Stimulated activated CD8-positive, alpha-beta memory T cell treated with anti-CD3 and anti-CD28 coated beads, Interleukin-4, amount 100 ng/mL, for 1 hour (primary cell): ENCODE measurements at regions not wholly inside any gene's neighbourhood (a gene's known extent, or its start where the extent isn't known, plus 50 kb on each side); places are given as distances from the start of the nearest gene placed in this dataset.
"Not testable (repeated sequence)": the region's sequence is repeated elsewhere in the genome, so short reads cannot be mapped to it uniquely, and the experiment has no call there.

Source experiments
- DNase-seq, 2 donors: peaks; one replicate each; pipeline ENCODE4 v3.0.0-alpha.2; 2020; ENCODE audit warnings: low read depth in 2 of 2, low spot score in 1 of 2

GRCh38 chr4:71206763-71207162 lies 132.1 kb upstream of the SLC4A4 start:
- DNase-seq, result no peak

GRCh38 chr4:71209161-71209560 lies 129.7 kb upstream of the SLC4A4 start:
- no peak for DNase-seq

DNA sequence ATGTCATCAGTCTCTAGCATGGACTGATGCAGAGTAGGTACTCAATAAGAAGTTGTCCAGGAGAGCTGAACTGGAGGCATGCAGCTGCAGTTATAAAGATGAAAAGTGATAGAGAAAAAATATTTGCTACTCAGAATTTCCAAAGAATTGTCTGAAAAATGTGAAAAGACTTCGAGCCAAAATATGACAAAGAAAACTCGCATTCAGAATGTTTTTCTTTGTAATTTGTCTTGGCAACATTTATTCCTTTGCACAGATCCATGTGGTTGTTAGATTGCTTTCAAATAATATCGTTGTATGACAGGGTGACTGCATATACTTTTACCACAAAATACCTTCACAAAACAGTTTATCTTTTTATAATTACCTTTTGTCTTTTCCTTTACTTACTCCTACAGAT lies 128.0 kb upstream of the SLC4A4 start:
- no peak for DNase-seq

DNA sequence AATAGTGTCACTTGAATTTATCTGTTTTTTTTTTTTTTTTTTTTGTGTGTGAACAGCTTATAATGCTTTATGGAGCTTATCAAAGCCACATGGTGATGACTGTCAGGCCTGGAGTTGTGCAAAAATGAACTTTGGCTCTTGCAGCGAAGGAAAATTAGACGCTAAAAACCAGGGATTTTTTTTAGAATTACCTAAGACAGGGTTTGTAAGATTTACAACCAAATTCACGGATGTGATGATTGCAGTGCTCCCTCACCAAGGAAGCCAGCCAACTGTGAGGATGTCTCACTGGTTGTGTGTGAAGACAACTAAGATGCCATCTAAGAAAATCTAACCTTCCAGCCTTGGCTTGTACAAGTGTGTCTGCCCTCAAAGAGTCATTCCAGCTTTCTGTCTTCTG lies 127.1 kb upstream of the SLC4A4 start:
- no peak for DNase-seq

GRCh38 chr4:71212216-71212615 lies 126.6 kb upstream of the SLC4A4 start:
- DNase-seq, result no peak

DNA sequence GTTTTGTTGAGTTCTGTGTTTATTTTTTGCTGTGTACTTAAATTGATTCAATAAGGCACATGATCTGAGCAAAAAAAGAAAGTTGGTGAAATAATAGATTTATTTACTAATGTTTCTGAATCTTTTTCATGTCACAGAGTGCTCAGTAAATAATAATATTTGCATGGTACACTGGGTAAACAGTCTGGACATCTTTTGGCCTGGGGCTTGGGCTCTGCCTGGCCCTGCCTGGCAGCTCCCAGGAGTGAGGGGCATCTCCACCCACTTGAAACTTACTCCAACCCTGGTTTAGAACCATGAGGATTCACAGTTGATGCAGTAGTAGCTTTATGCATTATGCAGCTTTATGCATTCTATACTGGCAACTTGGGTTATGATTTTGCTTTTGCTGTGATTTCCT lies 124.2 kb upstream of the SLC4A4 start:
- DNase-seq, result no peak

GRCh38 chr4:71216316-71216959 lies 122.4 kb upstream of the SLC4A4 start:
- DNase-seq, result no peak

- DNase-seq, result no peak
These were observed 121.1 kb upstream of the SLC4A4 start for GRCh38 chr4:71217688-71218087.

DNA sequence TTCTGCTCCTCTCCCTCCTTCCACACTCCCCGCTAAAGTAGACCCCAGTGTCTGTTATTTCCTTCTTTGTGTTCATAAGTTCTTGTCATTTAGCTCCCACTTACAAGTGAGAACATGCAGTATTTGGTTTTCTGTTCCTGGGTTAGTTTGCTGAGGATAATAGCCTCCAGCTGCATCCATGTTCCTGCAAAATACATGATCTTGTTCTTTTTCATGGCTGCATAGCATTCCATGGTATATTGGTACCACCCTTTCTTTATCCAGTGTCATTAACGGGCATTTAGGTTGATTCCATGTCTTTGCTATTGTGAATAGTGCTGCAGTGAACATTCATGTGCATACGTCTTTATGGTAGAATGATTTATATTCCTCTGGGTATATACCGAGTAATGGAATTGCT lies 118.0 kb upstream of the SLC4A4 start:
- not testable (repeated sequence) for DNase-seq

GRCh38 chr4:71221510-71222466 lies 117.0 kb upstream of the SLC4A4 start:
- DNase-seq, result no peak

DNA sequence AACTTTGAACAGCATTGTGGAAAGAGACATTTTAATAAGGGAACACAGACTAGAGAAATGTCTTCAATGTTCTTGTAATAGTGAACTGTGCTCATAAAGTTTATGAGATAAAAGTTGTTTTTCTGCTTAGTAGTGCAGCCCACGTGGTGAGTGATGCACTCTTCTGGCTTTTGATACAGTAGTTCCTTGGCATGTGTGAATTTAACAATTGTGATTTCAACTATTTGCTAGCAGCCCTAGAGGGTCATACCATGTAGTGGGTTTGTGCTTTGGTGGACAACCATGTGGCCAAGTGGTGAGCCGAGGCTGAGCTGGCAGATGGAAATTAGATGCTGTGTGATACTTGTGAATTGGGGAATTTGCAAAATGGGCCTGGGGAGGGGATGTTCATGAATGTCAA lies 116.2 kb upstream of the SLC4A4 start:
- DNase-seq, result no peak

- DNase-seq, result no peak
These were observed 109.1 kb upstream of the SLC4A4 start for GRCh38 chr4:71229477-71230270.

GRCh38 chr4:71230271-71231128 lies 108.3 kb upstream of the SLC4A4 start:
- no peak for DNase-seq

DNA sequence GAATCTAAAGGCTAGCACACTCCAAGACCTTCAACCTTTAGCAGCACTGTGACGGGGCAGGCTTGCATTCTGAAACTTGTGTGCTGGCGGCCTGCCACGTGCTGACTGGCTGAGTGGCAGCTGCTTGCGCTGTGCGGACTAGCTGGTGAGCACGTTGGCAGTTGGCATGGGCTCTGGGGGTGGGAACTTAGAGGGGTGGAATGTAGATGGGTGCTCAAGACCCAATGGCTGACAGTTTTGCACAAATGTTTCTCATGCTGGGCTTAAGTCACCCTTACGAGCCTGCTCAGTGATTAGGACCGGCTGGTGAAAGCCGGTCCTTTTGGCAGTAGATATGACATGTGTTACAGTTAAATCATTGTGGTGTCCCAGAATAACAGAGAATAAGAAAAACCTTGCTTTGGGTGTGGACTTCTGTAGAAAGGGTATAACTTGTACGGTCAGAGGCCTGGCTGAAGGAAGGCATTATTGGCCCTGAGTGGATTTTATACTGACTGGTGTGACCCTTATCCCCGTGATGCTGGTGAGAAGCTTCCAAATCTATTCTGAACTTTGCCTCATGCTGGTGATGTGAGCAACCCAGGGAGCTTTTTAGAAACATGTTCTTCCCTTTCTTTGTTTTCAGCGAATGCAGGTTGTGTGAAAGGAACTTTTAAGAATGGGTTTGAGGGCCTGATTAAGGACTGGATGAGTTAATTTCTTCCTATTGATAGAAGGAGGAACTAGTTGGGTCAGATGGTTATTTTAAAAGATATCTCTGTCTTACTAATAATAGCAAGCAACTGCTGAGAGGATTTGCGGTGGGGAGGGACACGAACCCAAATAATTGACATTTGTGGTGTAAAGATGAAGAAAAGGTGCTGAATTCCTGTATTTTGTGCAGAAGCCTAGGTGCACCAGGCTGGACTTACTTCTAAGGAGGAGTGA lies 107.4 kb upstream of the SLC4A4 start:
- DNase-seq, result no peak

DNA sequence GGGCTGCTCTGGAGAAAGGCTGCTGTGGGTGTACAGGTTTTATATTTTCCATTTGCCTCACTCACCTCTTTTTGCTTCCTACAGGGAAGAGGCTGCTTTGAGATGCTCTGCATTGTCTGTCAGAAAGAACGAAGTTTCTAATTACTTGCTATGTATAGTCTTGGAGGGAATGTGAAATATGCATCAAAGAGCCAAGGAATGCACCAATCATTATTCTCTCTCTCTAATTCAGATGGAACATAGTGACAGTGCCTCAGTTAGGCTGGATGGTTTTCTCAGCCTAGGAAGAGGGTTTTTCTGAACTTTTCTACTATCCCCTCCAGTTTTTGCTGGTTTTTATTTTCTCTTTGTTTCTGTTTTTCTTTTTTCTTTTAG lies 106.8 kb upstream of the SLC4A4 start:
- DNase-seq, result no peak

GRCh38 chr4:71232846-71233245 lies 106.0 kb upstream of the SLC4A4 start:
- no peak for DNase-seq

GRCh38 chr4:71235311-71236201 lies 103.3 kb upstream of the SLC4A4 start:
- DNase-seq, result no peak

GRCh38 chr4:71236226-71236625 lies 102.6 kb upstream of the SLC4A4 start:
- no peak for DNase-seq

GRCh38 chr4:71237641-71238040 lies 101.2 kb upstream of the SLC4A4 start:
- no peak for DNase-seq
